NCI-H128 (cell line): ENCODE measurements at regions not wholly inside any gene's neighbourhood (a gene's known extent, or its start where the extent isn't known, plus 50 kb on each side); places are given as distances from the start of the nearest gene placed in this dataset.

Experiments used
- DNase-seq: peaks from one replicate; lab custom pipeline; 2025; ENCODE audit not compliant: unreplicated experiment; lab: John Stamatoyannopoulos, UW

DNA sequence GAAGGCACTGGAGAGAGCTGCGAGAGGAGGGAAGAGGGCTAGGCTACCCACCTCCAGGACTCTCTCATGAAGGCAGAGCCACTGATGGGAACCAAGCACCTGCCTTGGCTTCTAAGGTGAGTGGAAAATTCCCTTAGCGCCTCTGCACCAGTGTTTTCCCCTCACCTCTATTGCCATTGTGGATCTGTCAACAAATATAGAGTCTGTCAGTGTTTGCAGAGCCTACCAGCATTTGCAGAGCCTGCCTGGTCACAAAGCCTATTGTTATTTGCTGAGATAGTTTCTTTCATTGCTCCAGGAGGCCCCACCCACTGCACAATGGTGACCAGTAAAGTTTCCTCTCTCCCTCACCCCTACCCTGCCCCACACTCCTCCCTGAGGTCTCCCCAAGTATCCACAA is 141.9 kb downstream of the MRPL14 start:
- no peak for DNase-seq

DNA sequence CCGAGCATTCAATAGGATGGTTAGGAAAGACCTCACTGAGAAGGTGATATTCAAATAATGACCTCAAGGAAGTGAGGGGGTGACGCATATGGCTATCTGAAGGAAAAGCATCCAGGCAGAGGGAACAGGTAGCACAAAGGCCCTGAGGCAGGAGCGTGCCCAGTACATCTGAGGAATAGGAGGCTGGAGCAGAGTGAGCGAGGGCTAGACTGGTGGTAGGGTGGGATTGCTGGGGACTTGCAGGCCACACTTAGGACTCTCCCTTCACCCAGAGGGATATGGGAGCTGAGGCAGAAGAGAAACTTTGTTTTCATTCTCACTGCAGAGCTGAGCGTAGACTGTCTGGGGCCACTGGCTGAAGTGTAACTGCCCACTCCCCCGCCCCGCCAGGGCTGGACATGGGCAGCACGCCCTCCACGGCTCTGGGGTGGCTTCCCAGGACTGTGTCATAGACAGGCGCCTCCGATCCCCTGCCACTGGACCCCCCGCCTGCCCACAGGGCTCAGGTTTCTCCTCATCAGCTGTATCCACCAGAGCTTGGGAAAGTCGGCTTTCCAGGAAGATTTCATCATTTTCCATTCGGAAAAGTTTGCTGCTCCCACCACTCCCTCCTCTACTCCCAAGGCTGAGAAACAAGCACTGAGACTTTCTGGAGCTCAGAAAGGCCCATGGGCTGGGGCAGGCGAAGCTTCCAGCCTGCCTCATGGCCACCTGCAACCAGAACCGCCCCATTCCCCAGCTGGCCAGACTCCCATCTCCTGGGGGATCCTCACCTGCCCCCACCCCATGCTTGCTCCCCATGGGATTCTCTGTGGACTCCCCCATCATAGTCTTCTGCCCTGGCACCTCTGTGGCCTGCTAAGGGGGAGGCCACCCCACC is 142.6 kb downstream of the MRPL14 start:
- no peak for DNase-seq

DNA sequence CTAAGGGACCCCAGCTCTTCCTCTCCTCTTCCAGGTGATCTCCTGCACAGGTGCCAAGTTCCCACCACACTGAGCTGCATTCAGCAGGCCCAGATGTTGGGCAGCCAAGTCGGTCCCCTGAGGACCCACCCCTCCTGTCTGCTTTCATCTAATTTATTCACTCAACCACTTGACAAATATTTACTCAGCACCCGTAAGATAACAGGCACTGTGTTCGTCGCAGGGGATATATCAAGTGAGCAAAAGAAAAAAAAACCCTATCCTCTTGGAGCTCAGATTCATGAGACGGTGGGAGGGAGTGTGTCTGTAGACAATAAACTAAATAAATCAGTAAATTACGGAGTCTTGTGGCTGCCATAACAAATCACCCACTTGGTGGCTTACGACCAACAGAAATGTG is 143.6 kb downstream of the MRPL14 start:
- no peak for DNase-seq

DNA sequence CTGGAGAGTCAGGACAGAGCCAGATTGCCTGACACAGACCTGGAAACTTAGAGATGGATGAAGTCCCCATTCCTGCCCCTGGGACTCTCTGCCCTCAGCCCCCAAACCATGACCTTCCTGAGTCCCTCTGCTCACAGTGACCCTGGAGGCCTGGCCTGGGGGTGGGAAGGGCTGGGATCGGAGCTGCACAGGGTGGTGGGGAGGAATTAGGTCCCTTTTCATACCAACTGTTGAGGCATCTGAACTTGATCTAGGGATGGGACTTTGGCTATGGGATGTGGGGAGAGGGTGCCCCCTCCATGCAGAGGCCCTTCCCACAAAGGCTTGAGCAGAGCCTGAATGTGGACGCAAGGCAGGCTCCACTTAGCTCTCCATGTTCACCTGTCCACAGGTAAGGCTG is 144.1 kb downstream of the MRPL14 start:
- DNase-seq, result no peak

DNA sequence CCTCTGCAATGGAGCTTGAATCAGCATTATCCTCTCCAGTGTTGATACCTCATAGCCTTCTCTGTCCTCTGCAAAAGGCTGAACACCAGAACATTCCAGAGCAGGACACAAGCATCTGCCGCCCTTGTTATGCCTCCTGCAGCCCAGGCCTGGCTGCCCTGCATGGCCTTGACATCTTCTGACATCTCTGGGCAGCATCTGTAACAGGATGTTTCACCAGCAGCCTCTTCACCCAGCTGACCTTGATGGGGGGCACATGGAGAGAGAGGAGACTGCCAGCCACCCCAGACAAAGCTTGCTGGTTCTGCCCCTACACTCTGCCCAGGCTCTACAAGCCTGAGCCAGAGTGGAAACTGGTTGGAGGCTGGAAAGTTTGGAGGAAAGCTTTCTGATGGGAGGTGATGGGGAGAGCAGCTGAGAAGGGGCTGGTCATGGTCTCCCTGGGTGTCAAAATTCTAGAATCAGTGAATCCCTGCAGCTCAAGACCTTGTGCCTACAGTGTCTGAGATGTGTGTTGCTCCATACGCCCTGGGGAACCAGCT is 145.1 kb downstream of the MRPL14 start:
- DNase-seq, result no peak

DNA sequence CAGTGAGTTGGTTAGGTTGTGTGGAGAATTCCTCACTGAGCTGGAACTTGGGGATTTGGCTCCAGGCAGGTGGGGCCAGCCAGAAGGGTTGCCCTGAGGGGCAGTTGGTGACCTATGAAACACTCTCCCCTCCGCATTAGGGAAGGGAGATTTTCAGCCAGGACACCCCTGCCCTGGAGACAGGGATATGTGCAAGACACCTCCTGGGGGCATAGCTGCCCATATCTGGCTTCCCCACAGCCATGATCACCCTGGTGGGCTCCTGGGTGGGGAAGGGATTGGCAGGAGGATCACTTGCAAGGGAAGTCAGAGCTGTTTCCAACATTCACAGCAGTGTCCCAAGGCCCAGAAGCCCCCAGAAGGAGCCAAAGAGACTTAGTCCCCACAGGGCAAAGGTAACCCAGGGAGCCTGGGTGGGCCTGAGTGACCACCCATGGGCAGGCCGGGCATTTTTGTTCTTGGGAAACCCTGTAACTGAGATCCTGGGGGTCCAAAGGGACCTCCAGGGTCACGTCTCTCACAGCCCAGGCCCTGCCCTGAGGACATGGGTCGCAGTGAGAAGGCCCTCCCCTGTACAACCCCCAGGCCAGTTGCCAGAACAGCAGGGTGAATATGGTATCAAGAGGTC is 145.8 kb downstream of the MRPL14 start:
- DNase-seq, result no peak

DNA sequence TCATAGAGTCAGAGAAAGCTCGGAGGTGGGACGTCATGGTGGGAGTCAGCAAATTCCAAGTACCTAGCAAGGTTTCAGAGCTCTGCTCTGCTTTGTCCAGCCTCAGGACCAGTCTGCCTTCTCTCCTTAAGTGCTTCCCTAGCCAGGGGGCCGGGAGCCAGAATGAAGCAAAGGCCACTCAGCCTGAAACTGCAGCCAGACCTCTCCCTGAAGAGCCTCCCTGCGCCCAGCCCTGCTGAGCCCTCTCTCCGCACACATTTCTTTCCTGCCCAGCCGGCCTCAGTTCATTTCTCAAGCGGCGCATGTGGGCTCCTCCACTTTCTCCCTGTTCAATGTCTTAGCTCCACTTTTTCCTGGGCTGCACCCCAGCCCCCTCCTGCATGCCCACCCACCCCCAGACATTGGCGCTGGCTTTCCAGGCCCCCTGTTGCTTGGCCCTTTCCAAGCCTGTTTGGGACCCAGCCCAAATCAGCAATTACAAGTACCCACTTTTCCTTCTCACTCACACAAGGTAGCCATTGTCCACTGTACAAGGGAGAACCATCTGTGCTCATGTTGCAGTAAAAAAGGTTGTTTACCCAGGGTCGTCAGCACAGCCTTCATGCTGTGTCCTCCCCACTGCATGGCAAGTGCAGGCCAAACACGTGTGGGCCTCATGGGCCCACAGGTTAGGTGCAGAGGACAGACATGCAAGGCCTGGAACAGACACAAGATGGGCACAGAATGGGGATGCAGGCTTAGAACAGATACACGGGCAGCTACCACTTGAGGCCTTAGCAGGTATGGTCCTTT is 147.1 kb downstream of the MRPL14 start:
- no peak for DNase-seq

DNA sequence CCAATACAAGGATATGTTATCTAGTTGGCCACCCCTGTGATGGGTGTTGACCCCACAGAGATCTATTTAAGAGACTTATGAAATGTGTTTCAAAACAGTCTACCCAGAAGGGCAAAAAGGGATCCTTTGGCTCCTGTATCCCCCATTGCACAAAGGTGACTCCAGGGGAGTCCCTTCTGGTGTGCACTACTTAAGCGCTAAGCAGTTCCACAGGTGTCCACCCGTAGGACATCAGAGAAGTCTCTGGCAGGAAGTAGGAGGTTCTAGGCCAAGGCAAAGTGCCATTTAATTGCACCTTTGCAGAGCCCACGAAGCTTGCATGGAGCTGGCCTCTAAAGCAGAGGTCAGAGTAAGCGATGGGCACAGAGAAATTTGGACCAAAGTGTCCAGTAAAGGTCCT is 147.7 kb downstream of the MRPL14 start:
- no peak for DNase-seq

DNA sequence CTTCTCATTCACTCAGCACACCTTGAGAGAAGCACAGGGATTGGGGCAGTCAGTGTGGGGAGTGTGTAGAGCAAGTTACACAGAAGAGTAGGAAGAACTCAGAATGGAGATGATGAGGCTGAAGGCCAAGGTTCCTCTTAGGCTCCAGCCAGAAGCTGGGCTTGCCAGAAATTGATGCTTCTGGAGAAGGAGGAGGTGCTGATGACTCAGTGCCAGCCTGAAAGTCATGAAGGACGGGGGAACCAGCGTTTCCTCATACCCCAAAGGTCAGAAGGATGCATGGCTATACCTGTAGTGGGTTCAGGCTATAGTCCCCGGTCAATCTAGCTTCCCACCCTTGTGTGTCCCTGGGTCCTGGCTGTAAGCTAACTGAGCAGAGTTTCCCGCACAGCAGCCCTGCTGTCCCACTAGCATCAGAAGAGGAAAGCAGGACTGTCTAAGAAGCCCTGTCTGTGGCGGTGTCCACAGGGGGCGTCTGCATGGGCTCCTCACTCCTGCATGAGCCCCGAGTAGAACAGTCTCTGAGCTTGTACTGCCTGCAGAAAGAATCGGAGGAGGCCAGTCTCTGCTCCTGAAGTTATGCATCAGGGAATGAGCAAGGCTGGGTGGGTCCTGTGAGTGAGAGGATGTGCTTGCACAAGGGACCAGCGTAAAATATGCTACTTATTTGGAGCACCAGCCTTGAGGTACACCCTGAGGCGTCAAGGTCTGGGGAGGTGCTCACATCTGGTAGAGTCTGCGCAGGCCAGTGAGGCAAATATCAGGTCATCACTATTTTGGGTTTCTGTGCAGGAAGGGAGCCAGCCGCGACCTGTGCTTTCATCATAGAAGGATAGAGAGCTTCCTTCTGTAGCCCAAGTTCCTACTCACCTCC is 148.5 kb downstream of the MRPL14 start:
- no peak for DNase-seq

DNA sequence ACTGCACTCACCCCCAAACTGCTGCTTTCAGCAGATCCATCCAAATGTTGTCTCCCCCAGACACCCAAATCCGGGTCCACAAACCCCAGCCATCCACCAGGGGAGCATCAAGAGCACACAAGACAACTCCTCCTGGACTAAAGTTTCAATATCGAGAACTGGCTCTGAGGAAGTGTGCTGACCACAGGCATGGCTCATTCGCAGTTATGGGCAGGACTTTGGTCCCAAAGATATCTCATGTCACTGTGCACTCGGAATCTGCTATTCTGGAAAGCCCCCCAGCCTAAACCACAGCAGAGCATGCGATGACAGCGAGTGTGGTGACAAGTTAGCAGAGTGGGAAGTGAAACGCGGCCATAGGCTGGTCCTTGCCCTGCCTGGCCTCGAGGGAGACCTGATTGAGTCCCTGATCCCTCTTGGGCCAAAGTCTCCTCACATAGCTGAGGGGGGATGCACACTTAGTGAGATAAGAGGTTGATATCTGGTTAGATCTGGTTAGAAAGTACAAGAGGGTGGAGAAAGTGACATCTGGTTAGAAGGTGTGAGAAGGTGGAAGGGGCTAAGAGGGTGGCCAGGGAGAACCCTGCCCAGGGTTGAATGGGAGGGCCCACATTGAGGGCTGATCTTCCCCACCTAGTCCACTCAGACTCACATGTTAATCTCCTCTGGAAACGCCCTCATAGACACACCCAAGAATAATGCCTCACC is 149.7 kb downstream of the MRPL14 start:
- DNase-seq, result no peak

DNA sequence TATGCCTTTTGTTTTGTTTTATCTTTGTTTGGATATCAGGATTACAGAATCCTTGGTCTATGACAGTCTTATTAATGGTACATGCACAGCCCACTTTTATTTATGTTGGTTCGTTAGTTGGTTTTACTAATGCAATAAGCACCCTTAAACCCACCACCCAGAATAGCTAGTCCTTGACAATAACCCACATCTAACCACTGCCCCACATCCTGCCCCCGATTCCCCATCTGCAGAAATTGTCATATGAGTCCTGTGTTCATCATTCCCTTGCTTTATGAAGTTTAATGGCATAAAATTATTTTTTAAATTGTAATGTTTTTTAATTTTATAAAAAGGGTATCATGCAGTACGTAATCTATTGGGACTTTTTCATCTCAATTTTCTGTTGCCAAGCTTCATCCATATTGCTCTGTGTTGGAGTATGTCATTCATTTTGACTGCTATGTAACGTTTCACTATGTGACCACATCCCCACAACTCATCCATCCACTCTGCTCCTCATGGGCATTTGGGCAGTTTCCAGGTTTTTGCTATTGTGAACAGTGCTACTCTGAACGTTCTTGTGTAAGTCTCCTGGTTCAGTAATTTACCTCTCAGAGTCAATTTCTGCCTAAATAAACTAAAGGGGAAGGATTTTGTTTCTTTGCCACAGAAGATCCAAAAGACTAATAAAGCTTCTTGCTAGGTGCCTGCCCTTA is 150.4 kb downstream of the MRPL14 start:
- DNase-seq, result no peak

DNA sequence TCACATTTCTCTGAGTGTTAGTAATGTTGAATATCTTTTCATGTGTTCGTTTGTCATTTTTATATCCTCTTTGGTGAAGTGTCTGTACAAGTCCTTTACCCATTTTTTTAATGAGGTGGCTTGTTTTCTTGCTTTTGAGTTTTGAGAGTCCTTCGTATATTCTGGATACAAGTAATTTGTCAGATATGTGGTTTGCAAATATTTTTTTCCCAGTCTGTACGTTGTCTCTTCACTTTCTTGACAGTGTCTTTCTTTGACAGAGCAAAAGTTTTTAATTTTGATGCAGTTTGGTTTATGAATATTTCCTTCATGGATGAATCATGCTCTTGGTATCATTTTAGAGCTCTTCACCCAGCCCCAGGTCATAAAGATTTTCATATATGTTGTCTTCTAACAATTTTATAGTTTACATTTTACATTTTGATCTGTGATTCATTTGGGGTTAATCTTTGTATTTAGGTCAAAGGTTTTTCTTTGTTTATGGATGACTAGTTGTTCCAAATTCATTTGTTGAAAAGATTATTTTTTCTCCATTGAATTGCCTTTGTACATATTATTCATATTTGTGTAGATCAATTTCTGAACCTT is 152.5 kb downstream of the MRPL14 start:
- no peak for DNase-seq

DNA sequence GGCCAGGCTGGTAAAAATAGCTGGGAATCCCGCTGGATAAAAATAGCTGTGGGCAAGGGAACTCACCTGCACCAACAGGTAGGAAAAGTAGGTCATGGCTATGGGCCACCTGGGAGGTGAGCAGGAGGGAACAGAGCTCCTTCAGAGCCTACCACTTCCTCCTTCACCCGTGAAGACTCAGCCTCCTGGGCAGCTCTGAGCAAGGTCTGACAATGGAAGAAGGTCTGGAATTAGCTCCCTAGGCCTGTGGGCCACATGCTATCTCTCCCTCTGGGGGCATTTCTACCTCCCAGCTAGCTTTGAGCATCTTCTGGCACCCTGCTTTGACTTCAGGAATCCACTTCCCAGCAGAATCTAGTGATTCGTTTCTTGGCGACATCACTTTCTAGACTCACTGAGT is 153.9 kb downstream of the MRPL14 start:
- DNase-seq, result no peak

DNA sequence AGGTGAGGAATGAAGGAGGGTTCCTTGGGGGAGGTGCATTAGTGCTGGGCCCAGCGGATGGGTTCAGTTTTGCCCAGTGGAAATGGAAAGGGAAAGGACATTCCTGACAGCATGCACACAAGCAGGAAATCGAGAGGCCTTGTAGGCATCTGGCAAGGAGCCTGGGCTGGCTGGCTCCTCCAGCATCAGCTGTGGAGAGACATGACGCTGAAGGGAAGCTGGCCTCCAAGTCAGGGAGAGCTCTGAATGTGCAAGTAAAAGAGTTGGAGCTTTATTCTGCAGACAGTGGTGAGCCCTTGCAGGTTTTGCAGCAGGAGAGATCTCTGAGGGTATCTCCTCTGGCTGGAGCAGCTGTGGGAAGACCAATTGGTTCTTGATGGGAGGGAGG is 154.3 kb downstream of the MRPL14 start:
- no peak for DNase-seq

DNA sequence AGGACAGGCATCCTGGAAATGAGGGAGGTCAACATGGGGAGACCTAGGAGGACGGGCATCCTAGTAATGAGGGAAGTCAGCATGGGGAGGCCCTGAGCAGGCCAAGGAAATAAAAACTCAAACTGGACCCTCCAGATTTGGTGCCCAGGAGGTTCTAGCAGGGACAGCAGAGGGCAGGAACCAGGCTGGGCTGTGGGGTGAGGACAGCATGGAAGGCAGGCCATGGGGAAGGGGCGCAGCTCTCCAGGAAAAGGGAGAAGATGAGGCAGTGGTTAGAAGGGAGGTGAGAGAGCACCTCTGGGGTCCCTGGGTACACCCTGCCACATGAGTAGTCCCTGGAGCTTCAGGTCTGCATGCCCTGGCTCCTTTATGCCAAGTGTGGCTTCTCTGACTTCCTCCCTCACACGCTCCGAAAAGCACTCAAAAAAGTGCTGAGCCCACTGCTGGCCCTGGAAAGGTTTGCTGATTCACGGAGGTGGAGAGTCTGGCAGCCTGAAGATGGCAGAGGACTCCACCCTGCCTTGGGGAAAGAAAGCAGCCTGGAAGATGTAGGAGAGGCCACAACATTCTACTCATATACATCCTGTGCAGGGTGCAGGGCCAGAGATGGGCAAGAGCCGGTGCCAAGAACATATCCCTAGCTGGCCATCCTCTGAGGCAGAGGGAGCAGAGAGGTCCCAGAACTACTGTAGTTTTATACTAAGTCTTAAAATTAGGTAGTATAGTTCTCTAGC is 154.9 kb downstream of the MRPL14 start:
- no peak for DNase-seq

DNA sequence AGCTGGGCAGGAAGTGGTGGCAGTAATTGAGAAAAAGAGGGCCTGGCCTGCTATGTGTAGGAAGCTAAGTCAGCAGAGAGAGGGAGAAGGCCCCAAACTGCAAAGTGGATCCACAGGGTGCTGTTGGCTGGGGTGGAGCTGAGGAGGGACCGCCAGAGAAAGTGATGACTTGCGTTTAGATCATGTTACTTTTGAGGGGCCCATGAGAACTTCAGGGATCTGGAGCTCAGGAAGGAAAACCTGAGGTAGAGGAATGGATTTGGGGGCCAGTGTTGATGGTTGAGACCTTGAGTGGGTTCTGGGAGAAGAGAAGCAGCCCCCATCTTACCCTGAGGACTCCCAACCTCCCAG is 155.5 kb downstream of the MRPL14 start:
- no peak for DNase-seq

DNA sequence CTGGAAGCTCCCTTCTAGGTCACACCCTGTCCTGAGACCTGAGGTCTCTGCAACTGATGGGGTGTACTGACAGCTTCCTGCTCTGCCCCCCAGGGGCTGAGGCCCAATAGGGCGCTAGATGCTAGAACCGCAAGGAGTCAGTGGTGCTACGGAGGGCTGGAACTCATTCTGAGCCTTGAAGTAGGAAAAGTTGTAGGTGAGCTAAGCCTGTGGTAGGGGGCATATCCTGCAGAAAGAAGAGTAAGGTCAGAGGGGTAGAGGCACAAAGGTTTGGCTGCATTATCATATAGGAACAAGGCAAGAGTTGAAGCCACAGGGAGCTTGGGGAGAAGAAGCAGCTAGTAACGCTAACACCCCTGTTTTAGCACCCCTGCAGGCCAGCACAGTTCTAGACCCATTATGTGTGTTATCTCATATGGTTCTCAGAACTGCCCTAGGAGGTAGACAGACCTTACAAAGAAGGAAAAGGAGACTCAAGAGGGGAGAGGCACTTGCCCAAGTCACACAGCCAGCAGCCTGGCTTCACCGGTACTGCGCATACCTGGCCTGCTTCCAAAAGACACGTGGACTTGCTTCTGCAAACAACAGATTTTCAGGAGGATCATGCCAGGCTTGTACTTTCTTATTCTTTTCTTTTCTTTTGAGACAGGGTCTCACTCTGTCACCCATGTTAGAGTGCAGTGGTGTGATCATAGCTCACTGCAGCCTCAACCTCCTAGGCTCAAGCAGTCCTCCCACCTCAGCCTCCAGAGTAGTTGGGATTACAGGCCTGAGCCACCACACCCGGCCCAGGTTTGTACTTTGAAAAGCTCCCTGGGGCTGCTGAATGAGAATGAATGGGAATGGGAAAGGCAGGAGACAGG is 156.1 kb downstream of the MRPL14 start:
- no peak for DNase-seq
